ENCODE measurements at regions not wholly inside any gene's neighbourhood (a gene's known extent, or its start where the extent isn't known, plus 50 kb on each side); places are given as distances from the start of the nearest gene placed in this dataset.

DNA sequence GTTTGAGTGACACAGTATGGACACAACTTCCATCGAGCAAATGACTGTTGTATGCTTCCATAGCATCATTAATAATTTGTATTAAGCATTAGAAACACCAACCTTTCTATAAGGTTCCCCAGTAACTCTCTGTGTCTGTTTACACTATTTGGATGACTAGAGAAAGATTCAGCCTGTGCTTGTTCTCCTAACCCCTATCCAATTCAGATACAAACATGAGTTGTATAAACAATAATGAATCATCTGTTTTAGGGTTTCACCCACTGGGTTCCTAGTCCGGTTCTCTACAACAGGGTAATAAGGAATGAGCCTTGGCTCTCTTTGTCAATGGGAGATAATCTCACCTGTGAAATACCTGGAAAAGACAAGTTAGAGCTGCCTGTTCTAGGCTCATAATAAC is 894.1 kb upstream of the PIK3C3 start:
- TF ChIP-seq, protein P1, sequence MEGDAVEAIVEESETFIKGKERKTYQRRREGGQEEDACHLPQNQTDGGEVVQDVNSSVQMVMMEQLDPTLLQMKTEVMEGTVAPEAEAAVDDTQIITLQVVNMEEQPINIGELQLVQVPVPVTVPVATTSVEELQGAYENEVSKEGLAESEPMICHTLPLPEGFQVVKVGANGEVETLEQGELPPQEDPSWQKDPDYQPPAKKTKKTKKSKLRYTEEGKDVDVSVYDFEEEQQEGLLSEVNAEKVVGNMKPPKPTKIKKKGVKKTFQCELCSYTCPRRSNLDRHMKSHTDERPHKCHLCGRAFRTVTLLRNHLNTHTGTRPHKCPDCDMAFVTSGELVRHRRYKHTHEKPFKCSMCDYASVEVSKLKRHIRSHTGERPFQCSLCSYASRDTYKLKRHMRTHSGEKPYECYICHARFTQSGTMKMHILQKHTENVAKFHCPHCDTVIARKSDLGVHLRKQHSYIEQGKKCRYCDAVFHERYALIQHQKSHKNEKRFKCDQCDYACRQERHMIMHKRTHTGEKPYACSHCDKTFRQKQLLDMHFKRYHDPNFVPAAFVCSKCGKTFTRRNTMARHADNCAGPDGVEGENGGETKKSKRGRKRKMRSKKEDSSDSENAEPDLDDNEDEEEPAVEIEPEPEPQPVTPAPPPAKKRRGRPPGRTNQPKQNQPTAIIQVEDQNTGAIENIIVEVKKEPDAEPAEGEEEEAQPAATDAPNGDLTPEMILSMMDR (IDR thresholded peaks at IDR 0.05; ENCODE audit: low read length) = no peak
- TF ChIP-seq EZH2 (IDR thresholded peaks at IDR 0.05; ENCODE audit: borderline replicate concordance, low read length) = no peak
